ENCODE measurements at regions not wholly inside any gene's neighbourhood (a gene's known extent, or its start where the extent isn't known, plus 50 kb on each side); places are given as distances from the start of the nearest gene placed in this dataset.
"Not testable (repeated sequence)": the region's sequence is repeated elsewhere in the genome, so short reads cannot be mapped to it uniquely, and the experiment has no call there.

DNA sequence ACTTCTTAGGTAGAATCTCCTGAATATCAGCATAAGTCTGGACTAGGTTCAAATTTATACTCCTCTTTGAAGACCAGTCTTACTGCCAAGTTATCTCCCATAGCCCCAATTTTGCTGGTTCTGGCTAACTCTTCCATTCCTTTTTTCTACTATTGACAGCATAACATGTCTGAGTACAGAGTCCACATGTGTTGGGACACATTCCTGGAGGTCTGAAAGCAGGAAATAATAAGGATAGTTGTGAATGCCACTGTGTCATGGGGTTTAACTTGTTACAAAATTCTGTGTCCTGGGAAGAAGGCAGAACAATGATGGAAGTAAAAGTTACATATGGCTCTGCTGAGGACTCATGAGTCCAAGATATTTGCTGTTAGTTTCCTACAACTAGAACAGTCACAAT, 57.4 kb upstream of the ZBTB20 start:
- H3K4me3 ChIP-seq (ENCODE audit: low read length) = no peak overlapping the region
- H3K4me1 ChIP-seq (ENCODE audit: insufficient read depth, low read length) = no peaks in the 10 kb centered on the region
- H3K27me3 ChIP-seq (ENCODE audit: insufficient read depth, low read length) = no peaks in the 10 kb centered on the region
- H3K9me3 ChIP-seq (ENCODE audit: low read depth, low read length) = no peaks in the 10 kb centered on the region

DNA sequence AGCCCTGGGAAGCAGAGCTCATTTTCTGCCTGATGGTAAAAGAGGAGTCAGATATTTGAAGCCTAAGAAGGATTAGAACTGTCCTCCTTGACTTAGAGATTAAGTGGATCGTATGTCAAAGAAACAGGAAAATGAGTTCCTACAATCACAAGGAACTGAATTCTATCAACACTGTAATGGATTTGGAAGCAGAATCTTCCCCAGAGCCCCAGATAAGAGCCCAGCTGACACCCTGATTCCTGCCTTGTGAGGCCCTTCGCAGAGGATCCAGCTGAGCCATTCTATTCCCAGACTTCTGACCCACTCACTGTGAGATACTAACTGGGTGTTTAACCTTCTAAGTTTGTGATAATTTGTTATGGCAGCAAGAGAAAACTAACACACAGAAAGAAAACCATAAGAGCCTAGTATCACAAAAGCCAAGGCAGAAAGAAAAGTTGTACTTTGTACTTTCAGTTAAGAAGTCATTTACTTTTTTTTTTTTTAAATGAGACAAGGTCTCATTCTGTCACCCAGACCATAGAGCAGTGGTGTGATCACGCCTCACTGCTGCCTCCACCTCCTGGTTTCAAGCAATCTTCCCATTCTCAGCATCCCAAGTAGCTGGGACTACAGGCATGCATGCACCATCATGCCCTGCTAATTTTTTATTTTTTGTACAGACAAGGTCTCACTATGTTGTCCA, 61.1 kb upstream of the ZBTB20 start:
- no peaks in the 10 kb centered on the region for H3K9me3 ChIP-seq (ENCODE audit: low read depth, low read length)
- no peaks in the 10 kb centered on the region for H3K27me3 ChIP-seq (ENCODE audit: insufficient read depth, low read length)
- peaks cover 4% of the 10 kb centered on the region for H3K4me1 ChIP-seq (ENCODE audit: insufficient read depth, low read length)
- H3K4me3 ChIP-seq (ENCODE audit: low read length) = no peak overlapping the region

DNA sequence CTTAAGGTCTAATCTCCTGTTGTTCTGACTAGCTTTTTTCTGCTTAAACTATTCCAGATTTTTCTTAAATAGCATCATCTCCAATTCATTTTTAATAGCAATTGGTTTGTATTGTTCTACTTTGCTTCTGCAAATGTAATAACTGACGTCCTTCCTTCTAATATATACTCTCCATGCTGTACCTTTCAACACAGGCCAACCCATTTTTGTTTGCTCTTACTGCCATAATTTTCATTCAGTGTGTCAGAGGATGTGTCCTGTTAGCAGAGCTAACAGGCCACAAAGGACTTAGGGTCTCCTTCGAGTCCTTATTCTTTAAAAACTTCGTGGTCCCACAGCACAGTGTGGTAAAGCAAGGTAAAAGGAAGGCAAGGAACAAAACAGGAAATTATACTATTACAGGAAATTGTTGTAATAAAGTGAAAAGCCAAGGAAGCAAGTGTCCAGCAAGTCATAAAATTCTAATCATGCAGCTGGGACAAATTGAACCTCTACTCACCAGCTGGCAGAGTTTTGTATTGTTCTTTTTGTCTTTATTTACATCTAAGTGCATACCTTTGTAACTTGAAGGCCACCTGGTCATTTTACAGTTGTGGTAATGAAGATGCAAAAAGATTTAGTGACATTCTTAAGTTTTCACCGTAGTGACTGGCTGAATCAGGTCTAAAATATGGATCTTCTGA, 64.9 kb upstream of the ZBTB20 start:
- peaks cover 4% of the 10 kb centered on the region for H3K4me1 ChIP-seq (ENCODE audit: insufficient read depth, low read length)
- H3K27me3 ChIP-seq (ENCODE audit: insufficient read depth, low read length) = no peaks in the 10 kb centered on the region
- no peaks in the 10 kb centered on the region for H3K9me3 ChIP-seq (ENCODE audit: low read depth, low read length)
- no peak overlapping the region for H3K4me3 ChIP-seq (ENCODE audit: low read length)

DNA sequence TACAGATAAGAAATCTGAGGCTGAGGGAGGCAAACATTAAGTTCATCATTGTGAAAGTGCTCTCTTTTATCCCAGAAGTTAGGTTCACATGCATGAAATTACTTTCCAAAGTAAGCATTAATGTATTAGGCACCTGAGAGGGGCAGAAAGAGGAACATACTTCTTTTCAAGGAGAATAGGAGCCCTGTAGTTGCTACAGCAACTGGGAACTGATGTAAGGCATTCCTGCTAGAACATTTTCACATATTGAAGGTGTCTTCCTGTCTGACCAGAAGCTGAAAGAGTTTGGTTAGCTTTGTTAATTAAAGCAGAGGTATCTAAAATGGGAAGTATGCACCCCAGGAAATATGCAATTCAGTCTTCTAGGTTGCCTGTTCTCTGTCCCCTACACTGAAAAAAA, 65.5 kb upstream of the ZBTB20 start:
- Histone ChIP-seq H3K9me3 (ENCODE audit: low read depth, low read length) (no peaks in the 10 kb centered on the region), H3K4me1 (ENCODE audit: insufficient read depth, low read length) (peaks cover 4% of the 10 kb centered on the region), H3K27me3 (ENCODE audit: insufficient read depth, low read length) (no peaks in the 10 kb centered on the region), H3K4me3 (ENCODE audit: low read length) (no peak overlapping the region)

DNA sequence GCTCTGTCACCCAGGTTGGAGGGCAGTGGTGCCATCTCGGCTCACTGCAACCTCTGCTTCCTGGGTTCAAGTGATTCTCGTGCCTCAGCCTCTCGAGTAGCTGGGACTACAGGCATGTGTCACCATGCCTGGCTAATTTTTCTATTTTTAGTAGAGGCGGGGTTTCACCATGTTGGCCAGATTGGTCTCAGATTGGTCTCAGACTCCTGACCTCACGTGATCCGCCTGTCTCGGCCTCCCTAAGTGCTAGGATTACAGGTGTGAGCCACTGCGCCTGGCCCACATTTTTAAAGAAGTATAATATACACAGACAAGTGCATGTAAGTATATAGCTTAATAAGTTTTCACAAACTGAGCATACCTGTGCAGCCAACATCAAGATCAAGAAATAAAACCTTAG, 66.0 kb upstream of the ZBTB20 start:
- not testable (repeated sequence) for H3K4me1 ChIP-seq (ENCODE audit: insufficient read depth, low read length); H3K9me3 ChIP-seq (ENCODE audit: low read depth, low read length); H3K4me3 ChIP-seq (ENCODE audit: low read length); H3K27me3 ChIP-seq (ENCODE audit: insufficient read depth, low read length)

DNA sequence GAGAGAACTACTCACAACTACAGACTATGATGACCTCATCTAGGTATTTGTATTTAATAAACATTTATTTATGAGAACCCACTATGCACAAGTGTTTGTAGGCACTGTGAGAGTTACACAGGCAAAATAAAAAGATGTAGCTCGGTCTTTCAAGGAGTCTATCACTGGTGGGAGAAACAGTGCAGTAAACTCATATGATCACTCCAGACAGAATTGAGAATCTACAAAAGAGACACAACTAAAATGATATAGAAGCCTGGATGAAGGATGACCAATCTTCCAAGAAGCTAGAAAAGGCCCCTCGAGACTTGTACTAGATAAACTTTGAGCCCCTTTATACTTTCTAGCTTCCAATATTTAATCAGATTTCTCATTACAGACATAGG, 70.2 kb upstream of the ZBTB20 start:
- Histone ChIP-seq H3K27me3 (ENCODE audit: insufficient read depth, low read length) (no peaks in the 10 kb centered on the region), H3K4me3 (ENCODE audit: low read length) (no peak overlapping the region), H3K4me1 (ENCODE audit: insufficient read depth, low read length) (peaks cover 2% of the 10 kb centered on the region), H3K9me3 (ENCODE audit: low read depth, low read length) (no peaks in the 10 kb centered on the region)

DNA sequence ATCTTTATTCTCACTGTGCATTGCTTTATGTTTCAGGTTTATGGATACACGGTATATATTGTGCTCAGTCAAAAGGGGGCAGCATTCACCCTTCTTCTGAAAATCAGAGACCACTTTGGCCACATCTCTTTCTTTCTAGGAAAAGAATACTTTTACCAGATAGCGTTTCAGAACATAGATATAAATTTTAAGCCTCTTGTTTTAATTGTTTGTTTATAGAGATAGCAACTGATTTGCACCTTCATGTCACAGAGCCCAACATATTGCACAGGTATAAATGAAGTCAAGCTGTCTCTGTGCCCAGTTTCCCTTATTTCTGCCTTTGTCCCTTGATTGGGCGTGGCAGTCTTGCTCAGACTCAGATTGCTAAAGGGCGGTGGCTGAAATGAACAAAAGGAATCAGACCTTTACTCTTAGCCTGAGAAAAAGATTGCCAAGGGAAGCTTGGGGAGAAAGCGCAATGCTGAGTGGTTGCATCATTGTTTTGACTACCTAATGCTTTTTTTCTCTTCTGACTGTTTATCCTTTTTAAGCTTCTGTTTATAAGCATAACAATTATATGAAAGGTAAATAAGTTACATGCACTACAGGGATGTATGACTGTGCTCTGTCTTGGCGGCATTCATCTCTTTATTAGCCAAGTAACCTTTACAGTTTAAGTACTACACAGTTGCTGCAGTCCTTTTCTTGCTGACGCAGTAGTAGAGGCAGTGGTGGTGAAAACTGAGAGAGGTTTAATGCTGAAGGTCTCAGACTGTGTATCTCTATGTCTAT, 70.8 kb upstream of the ZBTB20 start:
- Histone ChIP-seq H3K9me3 (ENCODE audit: low read depth, low read length) (no peaks in the 10 kb centered on the region), H3K4me1 (ENCODE audit: insufficient read depth, low read length) (no peaks in the 10 kb centered on the region), H3K27me3 (ENCODE audit: insufficient read depth, low read length) (peaks cover 5% of the 10 kb centered on the region), H3K4me3 (ENCODE audit: low read length) (no peak overlapping the region)

DNA sequence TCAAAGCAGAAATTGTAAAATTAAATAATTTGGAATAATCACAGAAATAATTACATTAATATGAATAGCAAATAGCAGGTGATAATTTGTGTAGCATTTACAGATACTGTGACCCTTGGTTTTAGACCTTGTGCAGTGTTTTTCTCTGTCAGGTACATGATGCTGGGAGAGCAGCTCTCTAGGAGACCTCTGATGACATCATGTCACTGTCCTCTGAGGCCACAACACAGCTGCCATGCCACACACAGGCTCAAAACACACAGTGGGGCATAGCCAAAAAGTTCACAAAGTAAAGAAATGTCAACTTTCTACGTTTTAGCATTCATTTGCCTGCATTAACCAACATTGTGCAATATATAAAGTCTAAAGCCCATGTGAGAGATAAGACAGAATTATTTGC, 71.8 kb upstream of the ZBTB20 start:
- no peaks in the 10 kb centered on the region for H3K4me1 ChIP-seq (ENCODE audit: insufficient read depth, low read length)
- peaks cover 5% of the 10 kb centered on the region for H3K27me3 ChIP-seq (ENCODE audit: insufficient read depth, low read length)
- H3K9me3 ChIP-seq (ENCODE audit: low read depth, low read length) = no peaks in the 10 kb centered on the region
- no peak overlapping the region for H3K4me3 ChIP-seq (ENCODE audit: low read length)

DNA sequence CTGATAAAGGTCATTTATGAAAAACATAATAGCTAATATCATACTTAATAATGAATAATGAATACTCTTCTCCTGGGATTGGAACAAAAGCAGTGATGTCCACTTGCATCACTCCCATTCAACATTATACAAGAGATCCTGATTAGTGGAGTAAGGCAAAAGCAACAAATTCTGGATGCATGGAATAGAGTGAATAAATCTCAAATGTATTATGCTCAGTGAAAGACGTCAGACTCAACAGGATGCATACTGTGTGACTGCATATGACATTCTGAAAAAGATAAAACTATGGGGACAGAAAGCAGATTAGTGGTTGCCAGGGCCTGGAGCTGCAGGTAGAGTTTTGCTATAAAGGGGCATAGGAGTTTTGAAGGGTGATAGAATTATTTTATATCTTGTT, 77.6 kb upstream of the ZBTB20 start:
- H3K4me3 ChIP-seq (ENCODE audit: low read length) = no peak overlapping the region

DNA sequence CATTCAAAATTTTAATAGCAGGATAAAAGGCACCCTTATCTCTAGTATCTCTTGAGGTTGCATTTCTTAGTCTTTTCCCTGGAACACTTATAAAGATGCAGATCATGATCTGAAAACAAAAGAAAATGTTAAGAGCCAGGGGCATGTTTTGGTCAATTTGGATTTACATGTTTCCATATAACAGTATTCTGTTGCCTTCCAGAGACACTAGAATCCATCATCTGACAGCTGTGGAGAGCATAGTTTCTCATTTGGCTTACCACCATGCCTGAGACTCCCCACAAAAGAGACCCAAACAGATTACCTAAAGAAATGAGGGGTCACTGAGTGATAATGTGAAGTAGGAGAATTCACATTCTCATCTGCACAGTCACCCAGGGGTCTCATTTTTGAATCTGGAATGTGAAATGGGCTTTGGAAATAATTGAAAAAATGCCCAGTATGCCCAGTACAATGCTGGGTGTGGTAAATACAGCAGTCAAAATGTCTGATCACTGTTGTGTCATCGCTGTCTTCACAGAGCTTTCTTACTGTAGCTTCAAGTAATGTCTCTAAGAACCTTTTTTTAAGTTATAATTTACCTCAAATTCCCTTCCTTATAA, 79.9 kb upstream of the ZBTB20 start:
- Histone ChIP-seq H3K9me3 (ENCODE audit: low read depth, low read length) (no peaks in the 10 kb centered on the region), H3K4me3 (ENCODE audit: low read length) (no peak overlapping the region), H3K4me1 (ENCODE audit: insufficient read depth, low read length) (no peaks in the 10 kb centered on the region), H3K27me3 (ENCODE audit: insufficient read depth, low read length) (peaks cover 15% of the 10 kb centered on the region)

More for the DNA sequence above, 77.6 kb upstream of the ZBTB20 start:
- Histone ChIP-seq H3K27me3 (ENCODE audit: insufficient read depth, low read length) (peaks cover 15% of the 10 kb centered on the region), H3K4me1 (ENCODE audit: insufficient read depth, low read length) (no peaks in the 10 kb centered on the region), H3K9me3 (ENCODE audit: low read depth, low read length) (no peaks in the 10 kb centered on the region)

DNA sequence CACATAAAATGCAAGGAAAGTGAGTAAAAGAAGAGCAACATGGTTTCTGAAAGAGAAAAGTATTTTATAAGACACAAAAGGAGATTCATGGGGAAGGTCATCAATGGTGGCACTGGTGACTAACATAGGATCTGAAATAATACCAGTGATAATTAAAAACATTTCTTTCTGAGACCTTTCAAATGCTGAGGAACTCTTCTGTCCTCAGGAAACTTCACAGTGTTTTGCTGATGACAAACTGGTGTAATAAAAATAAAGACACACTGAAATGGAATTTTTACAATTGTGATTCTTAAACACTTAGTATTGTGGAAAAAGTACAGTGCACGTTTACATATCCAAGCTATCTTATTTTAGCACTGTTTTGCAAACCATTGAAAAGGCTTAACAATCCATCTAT, 80.4 kb upstream of the ZBTB20 start:
- Histone ChIP-seq H3K27me3 (ENCODE audit: insufficient read depth, low read length) (peaks cover 14% of the 10 kb centered on the region), H3K4me3 (ENCODE audit: low read length) (no peak overlapping the region), H3K4me1 (ENCODE audit: insufficient read depth, low read length) (no peaks in the 10 kb centered on the region), H3K9me3 (ENCODE audit: low read depth, low read length) (no peaks in the 10 kb centered on the region)

DNA sequence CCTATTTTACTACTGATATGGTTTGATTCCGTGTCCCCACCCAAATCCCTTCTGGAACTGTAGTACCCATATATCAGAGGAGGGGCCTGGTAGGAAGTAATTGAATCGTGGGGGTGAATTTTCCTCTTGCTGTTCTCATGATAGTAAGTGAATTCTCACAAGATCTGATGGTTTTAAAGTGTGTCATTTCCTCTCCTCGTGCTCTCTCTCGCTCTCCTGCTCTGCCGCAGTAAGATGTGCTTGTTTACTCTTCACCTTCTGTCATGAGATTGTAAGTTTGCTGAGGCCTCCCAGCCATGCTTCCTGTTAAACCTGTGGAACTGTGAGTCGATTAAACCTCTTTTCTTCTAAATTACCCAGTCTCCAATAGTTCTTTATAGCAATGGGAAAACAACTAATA, 81.2 kb upstream of the ZBTB20 start:
- H3K4me1 ChIP-seq (ENCODE audit: insufficient read depth, low read length) = no peaks in the 10 kb centered on the region
- peaks cover 10% of the 10 kb centered on the region for H3K27me3 ChIP-seq (ENCODE audit: insufficient read depth, low read length)
- no peak overlapping the region for H3K4me3 ChIP-seq (ENCODE audit: low read length)
- no peaks in the 10 kb centered on the region for H3K9me3 ChIP-seq (ENCODE audit: low read depth, low read length)

DNA sequence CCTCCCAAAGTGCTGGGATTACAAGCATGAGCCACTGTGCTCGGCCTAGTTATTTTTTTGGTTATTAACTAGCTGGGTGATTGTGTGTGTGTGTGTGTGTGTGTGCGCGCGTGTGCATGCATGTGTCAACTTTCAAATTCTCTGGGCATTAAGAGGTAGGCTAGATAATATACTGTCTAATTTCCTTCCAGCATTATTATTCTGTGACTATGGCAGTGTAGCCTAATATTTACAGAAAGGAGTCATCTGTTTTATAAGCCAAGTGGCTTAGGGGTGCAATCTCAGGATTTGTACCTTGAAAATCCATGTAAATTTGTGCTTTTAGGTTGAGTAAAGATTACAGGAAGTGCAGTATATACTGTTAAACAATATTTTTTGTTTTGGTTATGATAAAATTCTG, 85.1 kb upstream of the ZBTB20 start:
- Histone ChIP-seq H3K4me3 (ENCODE audit: low read length) (no peak overlapping the region), H3K4me1 (ENCODE audit: insufficient read depth, low read length) (no peaks in the 10 kb centered on the region), H3K27me3 (ENCODE audit: insufficient read depth, low read length) (peaks cover 3% of the 10 kb centered on the region), H3K9me3 (ENCODE audit: low read depth, low read length) (no peaks in the 10 kb centered on the region)

DNA sequence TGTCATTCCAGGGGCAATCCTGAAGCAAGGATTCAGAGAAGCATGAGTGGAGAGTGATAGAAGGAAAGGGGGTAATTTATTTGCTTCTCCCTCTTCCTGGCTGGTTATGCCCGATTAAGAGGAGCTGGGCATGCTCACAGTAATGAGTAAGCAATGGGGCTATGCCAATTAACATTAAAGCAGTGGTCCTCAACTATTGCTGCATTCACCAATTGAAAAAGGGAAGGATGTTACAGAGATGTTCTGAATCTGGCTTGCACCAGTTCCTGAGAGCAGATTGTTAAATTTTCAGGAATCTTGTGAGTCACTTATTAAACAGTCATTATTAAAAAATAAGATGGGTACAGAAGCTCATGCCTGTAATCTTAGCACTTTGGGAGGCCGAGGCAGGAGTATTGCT, 85.9 kb upstream of the ZBTB20 start:
- Histone ChIP-seq H3K27me3 (ENCODE audit: insufficient read depth, low read length) (peaks cover 3% of the 10 kb centered on the region), H3K4me1 (ENCODE audit: insufficient read depth, low read length) (no peaks in the 10 kb centered on the region), H3K9me3 (ENCODE audit: low read depth, low read length) (no peaks in the 10 kb centered on the region), H3K4me3 (ENCODE audit: low read length) (no peak overlapping the region)

DNA sequence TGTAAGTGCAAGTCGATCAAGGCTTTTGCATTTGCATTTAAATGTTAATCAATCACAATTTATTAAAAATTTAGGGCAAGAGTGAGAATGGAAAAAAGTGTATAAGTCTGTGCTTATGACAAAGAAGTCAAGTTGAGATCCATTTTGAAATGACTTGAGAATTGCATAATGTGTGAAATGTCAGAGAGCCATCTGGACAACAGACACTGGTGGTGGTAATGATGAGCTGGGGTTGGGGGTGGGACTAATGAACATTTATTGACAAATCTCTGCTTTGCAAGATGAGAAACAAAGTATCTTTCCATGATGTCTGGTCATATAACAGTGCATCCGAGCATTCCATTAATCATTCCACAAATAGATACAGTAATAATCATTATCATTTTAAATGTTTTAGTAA, 89.4 kb upstream of the ZBTB20 start:
- Histone ChIP-seq H3K9me3 (ENCODE audit: low read depth, low read length) (no peaks in the 10 kb centered on the region), H3K27me3 (ENCODE audit: insufficient read depth, low read length) (no peaks in the 10 kb centered on the region), H3K4me1 (ENCODE audit: insufficient read depth, low read length) (no peaks in the 10 kb centered on the region), H3K4me3 (ENCODE audit: low read length) (no peak overlapping the region)

All from mononuclear cell (primary cell).